HG02870 (cell line): ENCODE measurements at regions not wholly inside any gene's neighbourhood (a gene's known extent, or its start where the extent isn't known, plus 50 kb on each side); places are given as distances from the start of the nearest gene placed in this dataset.

Source experiments
- ATAC-seq: cut with Tn5 transposase; IDR thresholded peaks from one replicate; pipeline ENCODE4 v1.9.1; 2021; ENCODE audit warnings: mild to moderate bottlenecking, moderate library complexity; ENCODE audit not compliant: unreplicated experiment

- ATAC-seq = no peak
Measured at GRCh38 chr12:70150230-70150629, 93.0 kb upstream of the CNOT2 start.

DNA sequence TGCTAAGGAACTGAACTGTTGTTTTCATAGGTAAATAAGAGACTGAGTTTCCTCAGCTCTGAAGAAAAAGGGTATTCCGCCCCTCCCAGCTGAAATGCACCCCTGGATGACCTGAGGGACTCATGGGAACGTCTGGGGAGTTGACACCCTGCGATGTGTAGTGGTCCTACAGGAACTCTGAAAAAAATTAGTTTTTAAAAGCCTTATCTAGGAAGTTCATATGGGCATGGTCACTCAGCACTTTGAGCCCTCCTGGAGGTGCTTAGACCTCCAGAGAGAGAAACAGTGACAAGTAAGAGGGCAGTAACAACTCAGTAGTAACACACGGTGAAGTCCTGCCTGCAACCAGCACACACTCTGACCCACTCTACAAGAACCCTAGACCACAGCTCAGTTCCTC lies 91.2 kb upstream of the CNOT2 start:
- no peak for ATAC-seq

- ATAC-seq = no peak
Measured at GRCh38 chr12:70154087-70154638, 89.1 kb upstream of the CNOT2 start.

DNA sequence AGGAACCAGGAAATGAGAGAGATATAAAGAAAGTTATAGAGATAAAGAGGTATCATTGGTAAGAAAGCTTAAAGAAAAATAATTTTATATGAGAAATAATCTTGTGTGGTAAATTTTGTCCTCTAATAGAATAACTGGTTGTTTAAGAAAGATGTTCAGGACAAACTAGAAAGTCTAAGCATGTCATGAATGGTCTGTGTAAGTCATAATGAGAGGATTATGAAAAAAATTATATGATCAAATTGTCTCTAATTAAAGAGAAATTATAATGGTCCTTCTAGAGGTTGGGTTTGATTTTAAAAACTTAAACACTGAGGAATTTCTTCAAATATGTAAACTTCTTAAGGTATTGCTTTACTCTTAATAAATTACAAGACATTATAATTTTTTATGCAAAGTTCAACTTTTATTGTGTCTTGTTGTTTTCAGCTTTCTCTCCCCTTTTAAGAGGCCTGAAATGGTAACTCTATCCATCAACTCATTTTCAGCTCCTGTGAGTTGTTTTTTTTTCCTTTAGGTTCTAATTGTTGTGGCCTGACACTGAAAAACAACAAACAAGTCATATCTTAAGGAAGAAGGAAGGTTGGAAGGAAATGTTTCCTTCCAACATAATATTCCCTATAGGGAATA lies 88.2 kb upstream of the CNOT2 start:
- ATAC-seq = no peak

DNA sequence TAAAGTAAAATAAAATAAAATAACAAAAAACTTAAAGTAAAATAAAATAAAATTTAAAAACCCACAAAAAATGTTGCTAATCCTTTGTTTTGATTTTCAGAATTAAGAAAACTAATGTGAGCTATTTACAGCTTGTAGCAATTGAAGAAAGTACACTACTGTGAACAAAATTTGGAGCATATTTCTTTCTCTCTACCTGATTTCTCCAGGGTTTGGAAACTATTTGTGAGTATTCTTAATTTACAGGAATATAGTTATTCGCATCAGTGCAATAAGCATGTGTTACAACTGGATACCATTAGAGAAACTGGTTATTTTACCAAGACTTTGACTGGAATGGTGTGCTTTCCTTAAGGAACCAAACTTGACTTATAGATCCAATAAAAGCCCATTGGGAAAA lies 86.1 kb upstream of the CNOT2 start:
- no peak for ATAC-seq

GRCh38 chr12:70165450-70165849 lies 77.8 kb upstream of the CNOT2 start:
- no peak for ATAC-seq

DNA sequence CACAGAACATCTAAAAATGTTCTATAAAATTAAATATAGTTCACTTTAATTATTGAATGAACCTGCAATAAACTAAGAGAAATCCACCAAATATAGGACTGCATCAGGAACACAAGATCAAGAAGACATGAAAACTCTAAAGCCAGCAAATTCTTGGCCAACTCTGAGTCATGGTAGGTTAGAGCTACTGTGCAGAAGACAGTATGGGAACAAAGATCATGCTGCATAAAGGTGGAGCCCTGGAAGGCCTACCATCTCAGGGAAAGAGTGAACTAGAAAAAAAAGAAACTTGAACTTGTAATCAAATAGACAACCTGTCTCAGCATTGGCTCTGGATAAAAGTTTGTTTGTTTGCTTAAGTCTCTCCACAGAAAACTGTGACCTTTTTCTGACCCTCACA lies 66.9 kb upstream of the CNOT2 start:
- no peak for ATAC-seq

- ATAC-seq = no peak
Measured at GRCh38 chr12:70177631-70178030, 65.6 kb upstream of the CNOT2 start.

DNA sequence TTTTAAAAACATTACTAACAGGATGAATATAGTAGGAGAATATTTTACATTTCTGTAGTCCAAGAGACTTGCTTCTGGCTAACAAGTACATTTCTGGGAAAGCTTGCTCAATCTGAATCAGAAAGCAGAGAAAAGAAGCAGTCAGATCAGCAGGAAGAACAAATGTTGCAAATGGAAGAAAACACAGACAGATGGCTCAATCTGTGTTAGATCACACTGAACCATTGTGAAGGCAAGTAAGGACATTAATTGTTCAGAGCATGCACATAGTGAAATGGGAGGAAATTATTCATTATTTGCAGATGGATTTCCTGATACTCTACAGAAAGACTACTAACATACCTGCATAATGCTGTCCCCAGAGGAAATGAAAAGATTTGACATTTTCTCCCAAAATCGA lies 65.2 kb upstream of the CNOT2 start:
- ATAC-seq = no peak

GRCh38 chr12:70180130-70180529 lies 63.1 kb upstream of the CNOT2 start:
- no peak for ATAC-seq

GRCh38 chr12:70185301-70185700 lies 57.9 kb upstream of the CNOT2 start:
- ATAC-seq = no peak

DNA sequence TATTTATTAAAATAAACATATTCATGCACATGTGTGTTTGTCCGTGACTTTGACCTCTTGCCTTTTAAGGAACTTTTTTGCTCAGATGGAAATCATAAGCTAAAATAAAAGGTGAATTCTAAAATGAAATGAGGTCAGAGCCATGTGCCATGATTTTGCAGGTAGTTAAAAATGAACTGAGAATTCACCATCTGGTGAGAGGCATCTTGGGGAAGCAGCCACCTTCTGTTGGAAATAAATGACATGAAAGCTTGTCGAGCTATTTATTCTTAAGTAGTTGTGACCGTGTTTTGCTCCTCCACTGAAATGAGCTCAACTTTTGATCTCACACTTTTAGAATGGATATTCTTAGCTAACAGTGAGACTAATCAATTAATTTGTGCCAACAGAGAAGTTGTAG lies 56.8 kb upstream of the CNOT2 start:
- no peak for ATAC-seq

DNA sequence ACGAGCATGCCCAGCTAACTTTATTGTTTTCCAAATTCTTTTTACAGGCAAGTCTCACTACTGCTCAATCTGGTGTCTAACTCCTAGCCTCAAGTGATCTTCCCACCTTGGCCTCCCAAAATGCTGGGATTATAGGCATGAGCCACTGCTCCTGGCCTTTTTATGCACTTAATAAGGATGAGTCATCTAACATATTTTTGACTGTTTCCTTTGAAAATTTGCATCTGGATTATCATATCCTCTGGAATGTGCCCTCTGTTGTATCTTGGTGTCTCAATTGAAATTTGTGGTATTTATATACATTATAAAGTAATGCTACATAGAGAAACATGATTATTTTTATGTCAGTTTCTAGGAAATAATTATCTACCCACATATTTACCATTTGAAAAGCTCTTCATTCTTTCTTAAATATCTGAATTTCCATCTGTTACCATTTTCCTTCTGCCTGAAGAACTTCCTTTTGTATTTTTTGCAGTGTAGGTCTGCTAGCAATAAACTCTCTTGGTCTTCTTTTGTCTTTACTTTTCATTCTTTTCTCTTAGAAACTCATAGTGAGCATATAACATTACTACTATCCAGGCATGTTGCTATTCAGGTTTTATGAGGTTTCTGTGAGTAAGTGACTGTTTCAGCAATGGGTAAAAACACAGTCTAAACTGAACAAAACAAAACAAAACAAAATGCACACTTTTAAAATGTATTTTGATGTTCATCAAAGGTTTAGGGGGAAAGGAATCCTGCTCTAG lies 52.8 kb upstream of the CNOT2 start:
- no peak for ATAC-seq
